ENCODE measurements at regions not wholly inside any gene's neighbourhood (a gene's known extent, or its start where the extent isn't known, plus 50 kb on each side); places are given as distances from the start of the nearest gene placed in this dataset.

GRCh38 chr20:12764851-12765250 is 243.9 kb upstream of the SPTLC3 start:
- Mint-ChIP-seq H3K9me3 (peaks cover 0 to 4% (median 0%) of the 10 kb centered on the region in 6 donors), H3K4me3 (no peak overlapping the region), H3K27ac (no peak overlapping the region), H3K4me1 (no peaks in the 10 kb centered on the region), H3K27me3 (ENCODE audit: low read depth in 3 of 3) (peaks cover 0 to 8% (median 4%) of the 10 kb centered on the region in 3 donors), H3K36me3 (no peaks in the 10 kb centered on the region)
- no peak for DNase-seq

GRCh38 chr20:12773936-12774335 is 234.8 kb upstream of the SPTLC3 start:
- H3K27me3 Mint-ChIP-seq (ENCODE audit: low read depth in 3 of 3) = peaks cover 0 to 2% (median 0%) of the 10 kb centered on the region in 3 donors
- no peaks in the 10 kb centered on the region for H3K36me3 Mint-ChIP-seq
- no peak overlapping the region for H3K27ac Mint-ChIP-seq
- peaks cover 0 to 8% (median 3%) of the 10 kb centered on the region in 6 donors for H3K9me3 Mint-ChIP-seq
- H3K4me3 Mint-ChIP-seq = no peak overlapping the region
- DNase-seq = no peak
- no peaks in the 10 kb centered on the region for H3K4me1 Mint-ChIP-seq

GRCh38 chr20:12775041-12775440 is 233.7 kb upstream of the SPTLC3 start:
- Mint-ChIP-seq H3K4me1 (no peaks in the 10 kb centered on the region), H3K9me3 (peaks cover 0 to 8% (median 3%) of the 10 kb centered on the region in 6 donors), H3K36me3 (no peaks in the 10 kb centered on the region), H3K4me3 (no peak overlapping the region), H3K27ac (no peak overlapping the region), H3K27me3 (ENCODE audit: low read depth in 3 of 3) (peaks cover 0 to 2% (median 0%) of the 10 kb centered on the region in 3 donors)
- no peak for DNase-seq

- no peak overlapping the region for H3K4me3 Mint-ChIP-seq
- H3K27me3 Mint-ChIP-seq (ENCODE audit: low read depth in 3 of 3) = peaks cover 0 to 4% (median 0%) of the 10 kb centered on the region in 3 donors
- no peaks in the 10 kb centered on the region for H3K36me3 Mint-ChIP-seq
- no peaks in the 10 kb centered on the region for H3K4me1 Mint-ChIP-seq
- H3K27ac Mint-ChIP-seq = no peak overlapping the region
- H3K9me3 Mint-ChIP-seq = peaks cover 0 to 10% (median under 1%) of the 10 kb centered on the region in 6 donors
- DNase-seq = no peak
These were observed 231.8 kb upstream of the SPTLC3 start for GRCh38 chr20:12777016-12777415.

GRCh38 chr20:12786276-12786675 is 222.5 kb upstream of the SPTLC3 start:
- Mint-ChIP-seq H3K9me3 (peaks cover 0 to 4% (median 2%) of the 10 kb centered on the region in 6 donors), H3K4me3 (no peak overlapping the region), H3K27ac (no peak overlapping the region), H3K36me3 (no peaks in the 10 kb centered on the region), H3K4me1 (no peaks in the 10 kb centered on the region), H3K27me3 (ENCODE audit: low read depth in 3 of 3) (peaks cover 0 to 6% (median 0%) of the 10 kb centered on the region in 3 donors)
- DNase-seq = no peak

GRCh38 chr20:12788632-12789299 is 220.0 kb upstream of the SPTLC3 start:
- H3K27ac Mint-ChIP-seq = no peak overlapping the region
- no peaks in the 10 kb centered on the region for H3K36me3 Mint-ChIP-seq
- no peaks in the 10 kb centered on the region for H3K4me1 Mint-ChIP-seq
- H3K4me3 Mint-ChIP-seq = no peak overlapping the region
- H3K9me3 Mint-ChIP-seq = peaks cover 0 to 5% (median 2%) of the 10 kb centered on the region in 6 donors
- DNase-seq = no peak
- peaks cover 0 to 6% (median 0%) of the 10 kb centered on the region in 3 donors for H3K27me3 Mint-ChIP-seq (ENCODE audit: low read depth in 3 of 3)

GRCh38 chr20:12790859-12791258 is 217.9 kb upstream of the SPTLC3 start:
- H3K27ac Mint-ChIP-seq = no peak overlapping the region
- no peak for DNase-seq
- H3K9me3 Mint-ChIP-seq = peaks cover 0 to 6% (median 3%) of the 10 kb centered on the region in 6 donors
- H3K4me1 Mint-ChIP-seq = no peaks in the 10 kb centered on the region
- no peaks in the 10 kb centered on the region for H3K36me3 Mint-ChIP-seq
- H3K4me3 Mint-ChIP-seq = no peak overlapping the region
- H3K27me3 Mint-ChIP-seq (ENCODE audit: low read depth in 3 of 3) = peaks cover 0 to 6% (median 0%) of the 10 kb centered on the region in 3 donors

GRCh38 chr20:12798286-12798685 is 210.5 kb upstream of the SPTLC3 start:
- no peaks in the 10 kb centered on the region for H3K4me1 Mint-ChIP-seq
- H3K36me3 Mint-ChIP-seq = no peaks in the 10 kb centered on the region
- no peak for DNase-seq
- H3K27ac Mint-ChIP-seq = no peak overlapping the region
- H3K9me3 Mint-ChIP-seq = peaks cover 0 to 19% (median 2%) of the 10 kb centered on the region in 6 donors
- H3K4me3 Mint-ChIP-seq = no peak overlapping the region
- H3K27me3 Mint-ChIP-seq (ENCODE audit: low read depth in 3 of 3) = peaks cover 0 to 2% (median 0%) of the 10 kb centered on the region in 3 donors

- H3K4me1 Mint-ChIP-seq = no peaks in the 10 kb centered on the region
- no peak overlapping the region for H3K27ac Mint-ChIP-seq
- no peaks in the 10 kb centered on the region for H3K36me3 Mint-ChIP-seq
- H3K4me3 Mint-ChIP-seq = no peak overlapping the region
- no peak for DNase-seq
- peaks cover 2 to 39% (median 15%) of the 10 kb centered on the region in 6 donors for H3K9me3 Mint-ChIP-seq
- H3K27me3 Mint-ChIP-seq (ENCODE audit: low read depth in 3 of 3) = peaks cover 0 to 7% (median 1%) of the 10 kb centered on the region in 3 donors
These were observed 200.7 kb upstream of the SPTLC3 start for GRCh38 chr20:12808006-12808567.

GRCh38 chr20:12815231-12815768 is 193.5 kb upstream of the SPTLC3 start:
- Mint-ChIP-seq H3K27ac (no peak overlapping the region), H3K36me3 (no peaks in the 10 kb centered on the region), H3K27me3 (ENCODE audit: low read depth in 3 of 3) (peaks cover 0 to 6% (median 1%) of the 10 kb centered on the region in 3 donors), H3K4me3 (no peak overlapping the region), H3K9me3 (peaks cover 0 to 30% (median 4%) of the 10 kb centered on the region in 6 donors), H3K4me1 (no peaks in the 10 kb centered on the region)
- no peak for DNase-seq

GRCh38 chr20:12815778-12816408 is 192.9 kb upstream of the SPTLC3 start:
- Mint-ChIP-seq H3K36me3 (no peaks in the 10 kb centered on the region), H3K27me3 (ENCODE audit: low read depth in 3 of 3) (peaks cover 0 to 5% (median 1%) of the 10 kb centered on the region in 3 donors), H3K4me1 (no peaks in the 10 kb centered on the region), H3K27ac (no peak overlapping the region), H3K4me3 (no peak overlapping the region), H3K9me3 (peaks cover 0 to 32% (median 4%) of the 10 kb centered on the region in 6 donors)
- DNase-seq = no peak

GRCh38 chr20:12821249-12821648 is 187.5 kb upstream of the SPTLC3 start:
- no peak for DNase-seq
- H3K4me1 Mint-ChIP-seq = no peaks in the 10 kb centered on the region
- H3K4me3 Mint-ChIP-seq = no peak overlapping the region
- H3K27me3 Mint-ChIP-seq (ENCODE audit: low read depth in 3 of 3) = peaks cover 1 to 5% (median 3%) of the 10 kb centered on the region in 3 donors
- no peak overlapping the region for H3K27ac Mint-ChIP-seq
- peaks cover 0 to 13% (median 2%) of the 10 kb centered on the region in 6 donors for H3K9me3 Mint-ChIP-seq
- H3K36me3 Mint-ChIP-seq = peaks cover 0 to 2% (median 0%) of the 10 kb centered on the region in 3 donors

GRCh38 chr20:12823734-12824133 is 185.0 kb upstream of the SPTLC3 start:
- no peak for DNase-seq
- no peaks in the 10 kb centered on the region for H3K4me1 Mint-ChIP-seq
- no peak overlapping the region for H3K4me3 Mint-ChIP-seq
- peaks cover 1 to 6% (median 3%) of the 10 kb centered on the region in 3 donors for H3K27me3 Mint-ChIP-seq (ENCODE audit: low read depth in 3 of 3)
- H3K9me3 Mint-ChIP-seq = peaks cover 0 to 15% (median 1%) of the 10 kb centered on the region in 6 donors
- H3K36me3 Mint-ChIP-seq = peaks cover 0 to 2% (median 0%) of the 10 kb centered on the region in 3 donors
- H3K27ac Mint-ChIP-seq = no peak overlapping the region

All from immature natural killer cell (primary cell).